ENCODE measurements at regions not wholly inside any gene's neighbourhood (a gene's known extent, or its start where the extent isn't known, plus 50 kb on each side); places are given as distances from the start of the nearest gene placed in this dataset.
A peak's percentile ranks its signal among the peaks of the same experiment; 100 is the strongest.

GRCh38 chr13:97780486-97780885, 173.0 kb upstream of the IPO5 start:
- H3K36me3 ChIP-seq: no peaks in the 10 kb centered on the region
- no peaks in the 10 kb centered on the region for H3K4me1 ChIP-seq
- H3K9me3 ChIP-seq: peaks cover 0 to 11% (median 3%) of the 10 kb centered on the region in 4 donors
- H3K27ac ChIP-seq: no peak overlapping the region
- 45 to 48% methylated on average over 5 of the region's 5 CpGs for WGBS, 2 donors
- H3K4me3 ChIP-seq: no peak overlapping the region
- no peaks in the 10 kb centered on the region for H3K27me3 ChIP-seq
- no peak for DNase-seq (ENCODE audit: low spot score in 2 of 2)
- TF ChIP-seq POLR2A (IDR thresholded peaks at IDR 0.05): no peak
- TF ChIP-seq EP300 (IDR thresholded peaks at IDR 0.05): no peak
- TF ChIP-seq CTCF (IDR thresholded peaks at IDR 0.05): no peak

GRCh38 chr13:97781891-97782305, 171.6 kb upstream of the IPO5 start:
- 90 to 91% methylated on average over 2 of the region's 2 CpGs for WGBS, 2 donors
- Histone ChIP-seq H3K27me3 (no peaks in the 10 kb centered on the region), H3K27ac (peak overlapping the region in 1 of 4 donors; percentile 49), H3K36me3 (no peaks in the 10 kb centered on the region), H3K4me3 (no peak overlapping the region), H3K4me1 (no peaks in the 10 kb centered on the region), H3K9me3 (peaks cover 0 to 9% (median 2%) of the 10 kb centered on the region in 4 donors)
- peak in 1 of 2 donors; percentile 50 for TF ChIP-seq EP300 (IDR thresholded peaks at IDR 0.05)
- no peak for TF ChIP-seq CTCF (IDR thresholded peaks at IDR 0.05)
- TF ChIP-seq POLR2A (IDR thresholded peaks at IDR 0.05): no peak
- DNase-seq (ENCODE audit: low spot score in 2 of 2): peak in 1 of 2 donors; percentile 34

GRCh38 chr13:97786510-97786909, 167.0 kb upstream of the IPO5 start:
- DNase-seq (ENCODE audit: low spot score in 2 of 2): no peak
- no peak for TF ChIP-seq POLR2A (IDR thresholded peaks at IDR 0.05)
- no peak for TF ChIP-seq CTCF (IDR thresholded peaks at IDR 0.05)
- TF ChIP-seq EP300 (IDR thresholded peaks at IDR 0.05): no peak
- H3K4me1 ChIP-seq: no peaks in the 10 kb centered on the region
- 78 to 82% methylated on average over 1 of the region's 1 CpG for WGBS, 2 donors
- peaks cover 0 to 31% (median 3%) of the 10 kb centered on the region in 4 donors for H3K9me3 ChIP-seq
- H3K4me3 ChIP-seq: no peak overlapping the region
- H3K36me3 ChIP-seq: no peaks in the 10 kb centered on the region
- H3K27me3 ChIP-seq: no peaks in the 10 kb centered on the region
- no peak overlapping the region for H3K27ac ChIP-seq

GRCh38 chr13:97797553-97797952, 155.9 kb upstream of the IPO5 start:
- no peak for TF ChIP-seq POLR2A (IDR thresholded peaks at IDR 0.05)
- TF ChIP-seq CTCF (IDR thresholded peaks at IDR 0.05): no peak
- no peak for TF ChIP-seq EP300 (IDR thresholded peaks at IDR 0.05)
- H3K4me1 ChIP-seq: peaks cover 0 to 13% (median 0%) of the 10 kb centered on the region in 4 donors
- 51 to 60% methylated on average over 4 of the region's 4 CpGs for WGBS, 2 donors
- peak overlapping the region in 2 of 4 donors; percentile 36 to 72 for H3K27ac ChIP-seq
- no peaks in the 10 kb centered on the region for H3K27me3 ChIP-seq
- H3K4me3 ChIP-seq: no peak overlapping the region
- peaks cover 0 to 26% (median 2%) of the 10 kb centered on the region in 4 donors for H3K9me3 ChIP-seq
- H3K36me3 ChIP-seq: no peaks in the 10 kb centered on the region
- DNase-seq (ENCODE audit: low spot score in 2 of 2): no peak

GRCh38 chr13:97798171-97798821, 155.2 kb upstream of the IPO5 start:
- 64 to 80% methylated on average over 7 of the region's 7 CpGs for WGBS, 2 donors
- TF ChIP-seq EP300 (IDR thresholded peaks at IDR 0.05): peak in 1 of 2 donors; percentile 62
- no peak for TF ChIP-seq POLR2A (IDR thresholded peaks at IDR 0.05)
- TF ChIP-seq CTCF (IDR thresholded peaks at IDR 0.05): no peak
- Histone ChIP-seq H3K36me3 (no peaks in the 10 kb centered on the region), H3K27me3 (no peaks in the 10 kb centered on the region), H3K9me3 (peaks cover 0 to 18% (median 2%) of the 10 kb centered on the region in 4 donors), H3K4me3 (no peak overlapping the region), H3K27ac (peak overlapping the region in 2 of 4 donors; percentile 36 to 72), H3K4me1 (peaks cover 0 to 13% (median 0%) of the 10 kb centered on the region in 4 donors)
- peak in 1 of 2 donors; percentile 27 for DNase-seq (ENCODE audit: low spot score in 2 of 2)
